Endothelial cell of umbilical vein (primary cell): ENCODE measurements at regions not wholly inside any gene's neighbourhood (a gene's known extent, or its start where the extent isn't known, plus 50 kb on each side); places are given as distances from the start of the nearest gene placed in this dataset.

Source experiments
- BruUV-seq: library from RNA; stranded (reverse); fragments of 400-500 nt; replicated peaks from 2 replicates; lab custom pipeline; 2021; lab: Mats Ljungman, UMichigan
- CTCF ChIA-PET: fragments of 300-600, 350-600 bp; sonication (Branson Sonifier 250); formaldehyde crosslinking; loops from one replicate; lab custom pipeline; 2021; ENCODE audit warnings: antibody characterized with exemption, inconsistent platforms; lab: Charles Lee
- POLR2A ChIA-PET: fragments of 300-600, 350-600 bp; sonication (Branson Sonifier 250); formaldehyde crosslinking; loops from one replicate; lab custom pipeline; 2021; ENCODE audit warnings: antibody characterized with exemption, inconsistent platforms; lab: Charles Lee
- DNase-seq: peaks from one replicate; pipeline ENCODE4 v3.0.0-alpha.2; 2011; ENCODE audit warnings: low read depth, low spot score
- FAIRE-seq: peaks from 2 replicates; lab custom pipeline; 2011; peaks lifted over from hg19 to GRCh38; lab: Jason Lieb, UNC
- H2AFZ ChIP-seq: 2 replicates; pipeline ENCODE4 v1.6.0; 2012; ENCODE audit warnings: low read depth, low read length, control low read depth, inconsistent platforms
- H3K27ac ChIP-seq: 2 replicates; pipeline ENCODE4 v1.5.1; 2011; ENCODE audit warnings: low read depth, mild to moderate bottlenecking, control low read depth, low read length, moderate library complexity; ENCODE audit not compliant: insufficient read depth
- H3K27me3 ChIP-seq, 2 experiments: 2 replicates each; pipeline versions ENCODE4 v1.6.0 to v1.6.1; 2011; ENCODE audit warnings: low read length in 2 of 2, mixed read lengths in 1 of 2; ENCODE audit not compliant: control insufficient read depth in 2 of 2, insufficient read depth in 2 of 2
- H3K36me3 ChIP-seq, 2 experiments: 2 replicates in 1 of 2; 3 replicates in 1 of 2; pipeline ENCODE4 v1.5.1; 2011; ENCODE audit warnings: low read length in 2 of 2, mild to moderate bottlenecking in 1 of 2, moderate library complexity in 1 of 2; ENCODE audit not compliant: control insufficient read depth in 2 of 2, insufficient read depth in 2 of 2; ENCODE audit errors: extremely low read depth in 1 of 2
- H3K4me1 ChIP-seq: 3 replicates; pipeline ENCODE4 v1.5.1; 2011; ENCODE audit warnings: mild to moderate bottlenecking, low read length; ENCODE audit not compliant: control insufficient read depth, insufficient read depth; ENCODE audit errors: extremely low read depth
- H3K4me2 ChIP-seq: 2 replicates; pipeline ENCODE4 v1.6.1; 2011; ENCODE audit warnings: low read length, control low read depth, mixed read lengths; ENCODE audit not compliant: insufficient read depth
- H3K4me3 ChIP-seq, 3 experiments: fragments of 200-600 bp in 1 of 3; sonication (generic), shearing (Covaris generic) in 1 of 3; replicated peaks in 1 of 3; 2 replicates each; pipeline ENCODE4 v1.5.1; 2011 to 2016; ENCODE audit warnings: control low read depth in 3 of 3, low read length in 3 of 3, mild to moderate bottlenecking in 2 of 3, inconsistent platforms in 1 of 3, low read depth in 1 of 3, moderate library complexity in 1 of 3; ENCODE audit not compliant: insufficient read depth in 1 of 3
- H3K79me2 ChIP-seq: 2 replicates; pipeline ENCODE4 v1.6.0; 2012; ENCODE audit warnings: low read length, inconsistent platforms; ENCODE audit not compliant: control insufficient read depth, insufficient read depth
- H3K9ac ChIP-seq: replicated peaks from 2 replicates; pipeline ENCODE3; 2011; ENCODE audit warnings: low read length, control low read depth; ENCODE audit not compliant: insufficient read depth; ENCODE audit errors: extremely low read depth
- H3K9me1 ChIP-seq: replicated peaks from 3 replicates; pipeline ENCODE4 v1.6.0; 2011; ENCODE audit warnings: mild to moderate bottlenecking, low read length; ENCODE audit not compliant: control insufficient read depth, insufficient read depth; ENCODE audit errors: extremely low read depth
- H3K9me3 ChIP-seq: replicated peaks from 2 replicates; pipeline ENCODE4 v1.5.1; 2012; ENCODE audit warnings: low read length, inconsistent platforms; ENCODE audit not compliant: control insufficient read depth, insufficient read depth
- H4K20me1 ChIP-seq: replicated peaks from 2 replicates; pipeline ENCODE3; 2011; ENCODE audit warnings: mild to moderate bottlenecking, low read length; ENCODE audit not compliant: control insufficient read depth, insufficient read depth; ENCODE audit errors: extremely low read depth
- EZH2 ChIP-seq: IDR thresholded peaks from 2 replicates; pipeline ENCODE4 v1.6.1; 2012; ENCODE audit warnings: borderline replicate concordance, low read depth, mild to moderate bottlenecking, moderate library complexity, low read length, inconsistent platforms; ENCODE audit not compliant: severe bottlenecking
- FOS ChIP-seq: IDR thresholded peaks from 2 replicates; pipeline ENCODE4 v1.6.1; 2011; ENCODE audit warnings: mild to moderate bottlenecking, low read length, moderate library complexity, borderline replicate concordance; ENCODE audit not compliant: insufficient read depth
- GATA2 ChIP-seq: IDR thresholded peaks from 2 replicates; pipeline ENCODE4 v1.7.0; 2011; ENCODE audit warnings: low read depth, mild to moderate bottlenecking, moderate library complexity, mixed read lengths, low read length; ENCODE audit not compliant: insufficient read length, insufficient read depth
- JUN ChIP-seq: IDR thresholded peaks from 2 replicates; pipeline ENCODE4 v1.6.1; 2011; ENCODE audit warnings: borderline replicate concordance, low read depth; ENCODE audit not compliant: insufficient read length, insufficient read depth
- MAX ChIP-seq: IDR thresholded peaks from 2 replicates; pipeline ENCODE4 v1.6.1; 2011; ENCODE audit not compliant: insufficient read depth, insufficient read length
- MYC ChIP-seq: IDR thresholded peaks from one replicate; pipeline ENCODE4 v1.6.1; 2011; ENCODE audit warnings: mild to moderate bottlenecking, low read depth, low read length
- POLR2A ChIP-seq: IDR thresholded peaks from 2 replicates; pipeline ENCODE4 v1.6.1; 2012; ENCODE audit warnings: low read depth, mild to moderate bottlenecking, control low read depth, low read length
- POLR2AphosphoS5 ChIP-seq: IDR thresholded peaks from 2 replicates; pipeline ENCODE4 v1.6.1; 2012; ENCODE audit warnings: low read depth, mild to moderate bottlenecking, control low read depth, low read length, moderate library complexity; ENCODE audit not compliant: insufficient read depth
- dilution Hi-C: fragments of 300-500 bp; cut with MboI; formaldehyde crosslinking; loops from one replicate; pipeline ENCODE4 v1.15.0; 2019; ENCODE audit warnings: low sequenced_read_pairs; ENCODE audit not compliant: extremely low pct_ligation_motif_present
- intact Hi-C: fragments of 100-400 bp; cut with micrococcal nuclease; formaldehyde crosslinking; loops from one replicate; pipeline ENCODE4 v1.10.0; 2022
- TF ChIP-seq, protein P1 (sequence below), 2 donors: IDR thresholded peaks; 1 replicate in 1 of 2; 2 replicates in 1 of 2; pipeline ENCODE4 v1.5.1; 2011; ENCODE audit warnings: low read length in 2 of 2, mild to moderate bottlenecking in 2 of 2, moderate library complexity in 2 of 2, control low read depth in 1 of 2, inconsistent platforms in 1 of 2, low read depth in 1 of 2; ENCODE audit not compliant: insufficient read depth in 1 of 2; ENCODE audit errors: extremely low read depth in 1 of 2

GRCh38 chr3:30488070-30488756, 118.2 kb upstream of the TGFBR2 start:
- POLR2A ChIA-PET = no interaction called here
- no peaks in the 10 kb centered on the region for H3K79me2 ChIP-seq

GRCh38 chr3:30492322-30493192, 113.8 kb upstream of the TGFBR2 start:
- no TSS peak for BruUV-seq
- no peak for FAIRE-seq
- Histone ChIP-seq H4K20me1 (no peaks in the 10 kb centered on the region), H3K9me1 (no peaks in the 10 kb centered on the region), H3K27me3 (no peaks in the 10 kb centered on the region), H3K4me1 (no peaks in the 10 kb centered on the region), H3K27ac (no peak overlapping the region), H3K79me2 (no peaks in the 10 kb centered on the region), H3K9ac (no peak overlapping the region), H2AFZ (no peak overlapping the region), H3K4me2 (no peak overlapping the region), H3K36me3 (no peaks in the 10 kb centered on the region), H3K4me3 (no peak overlapping the region), H3K9me3 (no peaks in the 10 kb centered on the region)
- TF ChIP-seq MAX (no peak), FOS (no peak), POLR2A (no peak), MYC (no peak), GATA2 (no peak), POLR2AphosphoS5 (no peak), JUN (no peak), EZH2 (no peak)
- TF ChIP-seq, protein P1, sequence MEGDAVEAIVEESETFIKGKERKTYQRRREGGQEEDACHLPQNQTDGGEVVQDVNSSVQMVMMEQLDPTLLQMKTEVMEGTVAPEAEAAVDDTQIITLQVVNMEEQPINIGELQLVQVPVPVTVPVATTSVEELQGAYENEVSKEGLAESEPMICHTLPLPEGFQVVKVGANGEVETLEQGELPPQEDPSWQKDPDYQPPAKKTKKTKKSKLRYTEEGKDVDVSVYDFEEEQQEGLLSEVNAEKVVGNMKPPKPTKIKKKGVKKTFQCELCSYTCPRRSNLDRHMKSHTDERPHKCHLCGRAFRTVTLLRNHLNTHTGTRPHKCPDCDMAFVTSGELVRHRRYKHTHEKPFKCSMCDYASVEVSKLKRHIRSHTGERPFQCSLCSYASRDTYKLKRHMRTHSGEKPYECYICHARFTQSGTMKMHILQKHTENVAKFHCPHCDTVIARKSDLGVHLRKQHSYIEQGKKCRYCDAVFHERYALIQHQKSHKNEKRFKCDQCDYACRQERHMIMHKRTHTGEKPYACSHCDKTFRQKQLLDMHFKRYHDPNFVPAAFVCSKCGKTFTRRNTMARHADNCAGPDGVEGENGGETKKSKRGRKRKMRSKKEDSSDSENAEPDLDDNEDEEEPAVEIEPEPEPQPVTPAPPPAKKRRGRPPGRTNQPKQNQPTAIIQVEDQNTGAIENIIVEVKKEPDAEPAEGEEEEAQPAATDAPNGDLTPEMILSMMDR (IDR thresholded peaks at IDR 0.05; ENCODE audit: extremely low read depth in 1 of 2, insufficient read depth in 1 of 2, low read depth in 1 of 2, low read length in 2 of 2) = no peak
- ChIA-PET POLR2A (no interaction called here), CTCF (interaction anchor here (0.8 to 1.1 kb wide), 2 partner anchors 14 to 36 kb away, joined by 3 read pairs; no protein-coding TSS in a partner anchor)
- intact Hi-C loops (no loop called here), dilution Hi-C loops (no loop called here)
- DNase-seq = no peak

More at GRCh38 chr3:30488070-30488756, 118.2 kb upstream of the TGFBR2 start:
- intact Hi-C loops = no loop called here
- no peak for FAIRE-seq
- no peaks in the 10 kb centered on the region for H3K4me1 ChIP-seq
- H3K27me3 ChIP-seq = no peaks in the 10 kb centered on the region
- H3K9me1 ChIP-seq = no peaks in the 10 kb centered on the region
- DNase-seq = no peak
- no peak for TF ChIP-seq MYC
- TF ChIP-seq GATA2 = no peak
- no peak for TF ChIP-seq FOS
- no peak overlapping the region for H3K9ac ChIP-seq
- no peak overlapping the region for H3K4me3 ChIP-seq
- BruUV-seq = no TSS peak
- no peak overlapping the region for H3K27ac ChIP-seq
- CTCF ChIA-PET = no interaction called here
- no peaks in the 10 kb centered on the region for H4K20me1 ChIP-seq
- no peak overlapping the region for H2AFZ ChIP-seq
- no peak overlapping the region for H3K4me2 ChIP-seq
- H3K36me3 ChIP-seq = no peaks in the 10 kb centered on the region
- dilution Hi-C loops = no loop called here
- no peaks in the 10 kb centered on the region for H3K9me3 ChIP-seq
